Esophagus muscularis mucosa (tissue), 4 donors: ENCODE measurements at regions not wholly inside any gene's neighbourhood (a gene's known extent, or its start where the extent isn't known, plus 50 kb on each side); places are given as distances from the start of the nearest gene placed in this dataset.

Source experiments
- DNase-seq: peaks from one replicate; pipeline ENCODE4 v3.0.0-alpha.2; 2017; ENCODE audit errors: extremely low spot score
- H3K27ac ChIP-seq, 4 donors: fragments of 200-600 bp; sonication (generic); replicated peaks in 1 of 4; 1 replicate in 3 of 4; 2 replicates in 1 of 4; pipeline ENCODE4 v1.5.1; 2016 to 2019; ENCODE audit warnings: mild to moderate bottlenecking in 1 of 4
- H3K27me3 ChIP-seq, 4 donors: fragments of 200-600 bp; sonication (generic); one replicate each; pipeline versions ENCODE4 v1.5.1 to v1.6.0; 2016 to 2019
- H3K36me3 ChIP-seq, 4 donors: fragments of 200-600 bp; sonication (generic); one replicate each; pipeline ENCODE4 v1.5.1; 2016 to 2019
- H3K4me1 ChIP-seq, 4 donors: fragments of 200-600 bp; sonication (generic); one replicate each; pipeline ENCODE4 v1.5.1; 2016 to 2019
- H3K4me3 ChIP-seq, 4 donors: fragments of 200-600 bp; sonication (generic); 1 replicate in 2 of 4; 2 replicates in 2 of 4; pipeline ENCODE4 v1.5.1; 2016 to 2019; ENCODE audit warnings: mild to moderate bottlenecking in 4 of 4, moderate library complexity in 1 of 4
- H3K9me3 ChIP-seq, 4 donors: fragments of 200-600 bp; sonication (generic); 1 replicate in 3 of 4; 2 replicates in 1 of 4; pipeline ENCODE4 v1.5.1; 2016 to 2019
- CTCF ChIP-seq, 3 experiments: fragments of 200-600 bp in 2 of 3; fragments of 450-650 bp in 1 of 3; sonication (generic) in 2 of 3; IDR thresholded peaks; one replicate each; pipeline ENCODE4 v1.5.1; 2017 to 2019; ENCODE audit warnings: antibody characterized with exemption in 3 of 3, mild to moderate bottlenecking in 2 of 3, moderate library complexity in 1 of 3
- EP300 ChIP-seq: sonication (generic); formaldehyde crosslinking; IDR thresholded peaks from one replicate; pipeline ENCODE4 v1.6.1; 2017; ENCODE audit warnings: antibody characterized with exemption
- POLR2A ChIP-seq: fragments of 450-650 bp; IDR thresholded peaks from one replicate; pipeline ENCODE4 v1.6.1; 2017; ENCODE audit warnings: antibody characterized with exemption, moderate library complexity, mild to moderate bottlenecking, low read depth
- POLR2AphosphoS5 ChIP-seq, 2 donors: sonication (generic); formaldehyde crosslinking; IDR thresholded peaks; one replicate each; pipeline ENCODE4 v1.6.1; 2017; ENCODE audit warnings: antibody characterized with exemption in 2 of 2
- WGBS: methylation state at CpG from one replicate; pipeline ENCODE4 v1.1.5; 2018; 5-methylcytosine and 5-hydroxymethylcytosine counted together
- intact Hi-C: fragments of 100-400 bp; cut with DNase I; formaldehyde crosslinking; loops from one replicate; pipeline ENCODE4 v1.15.1; 2023

- Histone ChIP-seq H3K4me1 (no peaks in the 10 kb centered on the region), H3K4me3 (no peak overlapping the region), H3K9me3 (no peaks in the 10 kb centered on the region), H3K36me3 (no peaks in the 10 kb centered on the region), H3K27ac (no peak overlapping the region), H3K27me3 (no peaks in the 10 kb centered on the region)
- 93% methylated on average over 2 of the region's 2 CpGs for WGBS
- DNase-seq = no peak
- intact Hi-C loops = no loop called here
- TF ChIP-seq CTCF (IDR thresholded peaks at IDR 0.05) (no peak), EP300 (no peak), POLR2AphosphoS5 (IDR thresholded peaks at IDR 0.05) (no peak)
These were observed 387.0 kb downstream of the C12orf50 start for GRCh38 chr12:87642245-87642644.

GRCh38 chr12:87618199-87618598 is 411.0 kb downstream of the C12orf50 start:
- intact Hi-C loops = no loop called here
- Histone ChIP-seq H3K9me3 (no peaks in the 10 kb centered on the region), H3K36me3 (no peaks in the 10 kb centered on the region), H3K27me3 (no peaks in the 10 kb centered on the region), H3K4me1 (no peaks in the 10 kb centered on the region), H3K4me3 (no peak overlapping the region), H3K27ac (no peak overlapping the region)
- no peak for DNase-seq
- no peak for TF ChIP-seq POLR2A
- TF ChIP-seq POLR2AphosphoS5 (IDR thresholded peaks at IDR 0.05) = no peak
- no peak for TF ChIP-seq EP300
- TF ChIP-seq CTCF (IDR thresholded peaks at IDR 0.05) = no peak

GRCh38 chr12:87612996-87613395 is 416.2 kb downstream of the C12orf50 start:
- Histone ChIP-seq H3K4me1 (no peaks in the 10 kb centered on the region), H3K36me3 (no peaks in the 10 kb centered on the region), H3K4me3 (no peak overlapping the region), H3K27ac (no peak overlapping the region), H3K9me3 (no peaks in the 10 kb centered on the region), H3K27me3 (no peaks in the 10 kb centered on the region)
- intact Hi-C loops = no loop called here
- DNase-seq = no peak
- 85% methylated on average over 2 of the region's 2 CpGs for WGBS
- TF ChIP-seq POLR2A = no peak
- no peak for TF ChIP-seq POLR2AphosphoS5 (IDR thresholded peaks at IDR 0.05)

- Histone ChIP-seq H3K27me3 (no peaks in the 10 kb centered on the region), H3K27ac (no peak overlapping the region), H3K36me3 (no peaks in the 10 kb centered on the region), H3K4me1 (no peaks in the 10 kb centered on the region), H3K4me3 (no peak overlapping the region), H3K9me3 (no peaks in the 10 kb centered on the region)
- TF ChIP-seq POLR2AphosphoS5 (IDR thresholded peaks at IDR 0.05) = no peak
- TF ChIP-seq POLR2A = no peak
- no peak for TF ChIP-seq CTCF (IDR thresholded peaks at IDR 0.05)
- TF ChIP-seq EP300 = no peak
- WGBS = 45% methylated on average over 2 of the region's 2 CpGs
- intact Hi-C loops = no loop called here
- DNase-seq = no peak
These were observed 420.9 kb downstream of the C12orf50 start for GRCh38 chr12:87608321-87608720.

GRCh38 chr12:87603727-87604126 is 425.5 kb downstream of the C12orf50 start:
- no peaks in the 10 kb centered on the region for H3K36me3 ChIP-seq
- TF ChIP-seq EP300 = no peak
- no peak for TF ChIP-seq CTCF (IDR thresholded peaks at IDR 0.05)
- no peak for TF ChIP-seq POLR2A
- TF ChIP-seq POLR2AphosphoS5 (IDR thresholded peaks at IDR 0.05) = no peak
- intact Hi-C loops = no loop called here
- no peaks in the 10 kb centered on the region for H3K9me3 ChIP-seq
- no peak overlapping the region for H3K27ac ChIP-seq
- no peaks in the 10 kb centered on the region for H3K27me3 ChIP-seq
- WGBS = 53% methylated on average over 2 of the region's 2 CpGs
- no peak overlapping the region for H3K4me3 ChIP-seq
- H3K4me1 ChIP-seq = no peaks in the 10 kb centered on the region
- no peak for DNase-seq
